ENCODE measurements at regions not wholly inside any gene's neighbourhood (a gene's known extent, or its start where the extent isn't known, plus 50 kb on each side); places are given as distances from the start of the nearest gene placed in this dataset.

DNA sequence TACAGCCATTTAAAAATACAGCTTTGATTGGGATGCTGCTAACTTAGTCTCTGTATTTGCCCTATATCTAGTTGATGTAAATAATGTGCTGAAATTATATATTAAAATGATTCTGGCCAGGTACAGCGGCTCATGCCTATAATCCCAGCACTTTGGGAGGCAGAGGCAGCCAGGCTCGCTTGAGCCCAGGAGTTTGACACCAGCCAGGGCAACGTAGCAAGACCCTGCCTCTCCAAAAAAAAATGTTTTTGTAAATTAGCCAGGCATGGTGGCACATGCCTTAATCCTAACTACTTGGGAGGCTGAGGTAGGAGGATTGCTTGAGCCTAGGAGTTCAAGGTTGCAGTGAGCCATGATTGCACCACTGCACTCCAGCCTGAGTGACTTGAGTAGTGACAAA lies 143.8 kb upstream of the CELF2 start:
- Histone ChIP-seq H3K9ac (ENCODE audit: low read length) (no peak overlapping the region), H3K27me3 (ENCODE audit: insufficient read depth, low read length) (no peaks in the 10 kb centered on the region), H3K79me2 (ENCODE audit: insufficient read depth, low read length) (no peaks in the 10 kb centered on the region), H4K20me1 (ENCODE audit: insufficient read depth, low read length) (no peaks in the 10 kb centered on the region), H2AFZ (ENCODE audit: low read length) (no peak overlapping the region), H3K36me3 (ENCODE audit: insufficient read depth, low read length) (no peaks in the 10 kb centered on the region), H3K9me3 (ENCODE audit: low read length) (no peaks in the 10 kb centered on the region), H3K4me2 (ENCODE audit: low read length) (no peak overlapping the region), H3K9me2 (ENCODE audit: low read depth, low read length) (no peaks in the 10 kb centered on the region), H3K27ac (ENCODE audit: low read depth, low read length, poor library complexity, severe bottlenecking) (no peak overlapping the region), H3K4me3 (ENCODE audit: low read depth, low read length, poor library complexity, severe bottlenecking) (no peak overlapping the region), H3F3A (ENCODE audit: insufficient read depth, low read length) (no peaks in the 10 kb centered on the region), H3K4me1 (ENCODE audit: insufficient read depth, low read length, severe bottlenecking) (no peaks in the 10 kb centered on the region)
- TF ChIP-seq, protein P1, sequence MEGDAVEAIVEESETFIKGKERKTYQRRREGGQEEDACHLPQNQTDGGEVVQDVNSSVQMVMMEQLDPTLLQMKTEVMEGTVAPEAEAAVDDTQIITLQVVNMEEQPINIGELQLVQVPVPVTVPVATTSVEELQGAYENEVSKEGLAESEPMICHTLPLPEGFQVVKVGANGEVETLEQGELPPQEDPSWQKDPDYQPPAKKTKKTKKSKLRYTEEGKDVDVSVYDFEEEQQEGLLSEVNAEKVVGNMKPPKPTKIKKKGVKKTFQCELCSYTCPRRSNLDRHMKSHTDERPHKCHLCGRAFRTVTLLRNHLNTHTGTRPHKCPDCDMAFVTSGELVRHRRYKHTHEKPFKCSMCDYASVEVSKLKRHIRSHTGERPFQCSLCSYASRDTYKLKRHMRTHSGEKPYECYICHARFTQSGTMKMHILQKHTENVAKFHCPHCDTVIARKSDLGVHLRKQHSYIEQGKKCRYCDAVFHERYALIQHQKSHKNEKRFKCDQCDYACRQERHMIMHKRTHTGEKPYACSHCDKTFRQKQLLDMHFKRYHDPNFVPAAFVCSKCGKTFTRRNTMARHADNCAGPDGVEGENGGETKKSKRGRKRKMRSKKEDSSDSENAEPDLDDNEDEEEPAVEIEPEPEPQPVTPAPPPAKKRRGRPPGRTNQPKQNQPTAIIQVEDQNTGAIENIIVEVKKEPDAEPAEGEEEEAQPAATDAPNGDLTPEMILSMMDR (IDR thresholded peaks at IDR 0.05; ENCODE audit: low read length) = no peak
- no peak for TF ChIP-seq EZH2 (IDR thresholded peaks at IDR 0.05; ENCODE audit: borderline replicate concordance, low read length)

DNA sequence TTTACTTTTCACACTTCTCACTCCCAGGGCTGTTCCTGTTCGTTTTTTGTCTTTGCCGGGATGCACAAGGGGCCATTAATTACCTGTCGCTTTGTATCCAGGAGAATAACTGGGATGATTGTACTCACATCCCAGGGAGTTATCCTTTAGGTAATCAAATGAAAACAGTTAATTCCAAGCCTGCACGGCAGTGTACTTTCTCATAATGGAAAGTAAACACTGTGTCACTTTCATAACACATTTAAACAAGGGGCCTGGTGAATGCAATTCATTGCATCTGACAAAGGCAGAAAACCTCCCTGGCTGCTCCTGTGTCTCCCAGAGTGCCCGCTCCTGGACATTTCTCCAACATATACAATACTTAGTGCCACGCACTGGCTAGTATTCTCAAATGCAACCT lies 138.7 kb upstream of the CELF2 start:
- Histone ChIP-seq H3K27me3 (ENCODE audit: insufficient read depth, low read length) (no peaks in the 10 kb centered on the region), H3K9me2 (ENCODE audit: low read depth, low read length) (no peaks in the 10 kb centered on the region), H3K9me3 (ENCODE audit: low read length) (no peaks in the 10 kb centered on the region), H3K4me2 (ENCODE audit: low read length) (no peak overlapping the region), H3K79me2 (ENCODE audit: insufficient read depth, low read length) (no peaks in the 10 kb centered on the region), H4K20me1 (ENCODE audit: insufficient read depth, low read length) (no peaks in the 10 kb centered on the region), H3K27ac (ENCODE audit: low read depth, low read length, poor library complexity, severe bottlenecking) (no peak overlapping the region), H3F3A (ENCODE audit: insufficient read depth, low read length) (no peaks in the 10 kb centered on the region), H3K4me1 (ENCODE audit: insufficient read depth, low read length, severe bottlenecking) (no peaks in the 10 kb centered on the region), H3K9ac (ENCODE audit: low read length) (no peak overlapping the region), H3K4me3 (ENCODE audit: low read depth, low read length, poor library complexity, severe bottlenecking) (no peak overlapping the region), H2AFZ (ENCODE audit: low read length) (no peak overlapping the region), H3K36me3 (ENCODE audit: insufficient read depth, low read length) (no peaks in the 10 kb centered on the region)
- no peak for TF ChIP-seq EZH2 (IDR thresholded peaks at IDR 0.05; ENCODE audit: borderline replicate concordance, low read length)
- TF ChIP-seq, protein P1 (IDR thresholded peaks at IDR 0.05; ENCODE audit: low read length) = no peak

DNA sequence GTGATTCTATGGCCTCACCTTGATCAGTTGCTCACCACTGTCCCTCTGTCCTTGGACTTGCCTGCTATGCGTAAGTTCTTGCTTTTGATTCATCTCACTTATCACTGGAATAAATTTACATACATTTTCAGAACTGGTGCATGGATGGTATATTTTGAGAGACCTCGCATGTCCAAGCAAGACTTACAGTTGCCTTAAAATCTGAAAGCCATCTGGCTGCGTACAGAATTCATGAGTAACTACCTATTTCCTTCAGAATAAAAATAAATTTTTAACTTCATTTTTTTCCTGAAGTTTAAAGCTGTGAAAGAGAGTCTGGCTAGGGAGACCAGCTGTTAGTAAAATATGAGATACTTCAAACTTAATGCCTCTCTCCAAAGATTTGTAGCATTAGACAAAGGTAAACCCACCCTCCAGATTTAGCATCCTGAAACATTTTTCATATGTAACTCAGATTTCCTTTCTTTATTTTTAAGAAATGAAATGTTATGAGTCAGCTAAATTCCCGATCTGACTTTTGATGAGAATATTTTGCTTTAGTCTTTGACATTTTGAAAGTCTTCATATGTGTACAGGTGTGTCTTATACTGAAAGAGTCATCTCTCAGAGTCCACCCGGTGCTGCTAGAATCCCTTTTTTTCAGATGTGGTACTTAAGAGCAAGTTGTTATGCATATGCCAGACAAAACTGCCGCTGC lies 136.4 kb upstream of the CELF2 start:
- no peaks in the 10 kb centered on the region for H3K9me2 ChIP-seq (ENCODE audit: low read depth, low read length)
- H3K79me2 ChIP-seq (ENCODE audit: insufficient read depth, low read length) = no peaks in the 10 kb centered on the region
- no peaks in the 10 kb centered on the region for H3F3A ChIP-seq (ENCODE audit: insufficient read depth, low read length)
- TF ChIP-seq, protein P1 (IDR thresholded peaks at IDR 0.05; ENCODE audit: low read length) = no peak
- no peak for TF ChIP-seq EZH2 (IDR thresholded peaks at IDR 0.05; ENCODE audit: borderline replicate concordance, low read length)
- no peaks in the 10 kb centered on the region for H3K4me1 ChIP-seq (ENCODE audit: insufficient read depth, low read length, severe bottlenecking)
- H3K4me2 ChIP-seq (ENCODE audit: low read length) = no peak overlapping the region
- no peak overlapping the region for H3K4me3 ChIP-seq (ENCODE audit: low read depth, low read length, poor library complexity, severe bottlenecking)
- H3K27me3 ChIP-seq (ENCODE audit: insufficient read depth, low read length) = no peaks in the 10 kb centered on the region
- no peaks in the 10 kb centered on the region for H3K36me3 ChIP-seq (ENCODE audit: insufficient read depth, low read length)
- no peaks in the 10 kb centered on the region for H3K9me3 ChIP-seq (ENCODE audit: low read length)
- H3K27ac ChIP-seq (ENCODE audit: low read depth, low read length, poor library complexity, severe bottlenecking) = no peak overlapping the region
- H2AFZ ChIP-seq (ENCODE audit: low read length) = no peak overlapping the region
- no peak overlapping the region for H3K9ac ChIP-seq (ENCODE audit: low read length)
- no peaks in the 10 kb centered on the region for H4K20me1 ChIP-seq (ENCODE audit: insufficient read depth, low read length)
